ENCODE measurements at regions not wholly inside any gene's neighbourhood (a gene's known extent, or its start where the extent isn't known, plus 50 kb on each side); places are given as distances from the start of the nearest gene placed in this dataset.

GRCh38 chr6:14381829-14382677 is 264.5 kb downstream of the CD83 start:
- Histone ChIP-seq H3K36me3 (replicated peaks; ENCODE audit: insufficient read depth, low read length) (no peaks in the 10 kb centered on the region), H3K9me3 (replicated peaks; ENCODE audit: insufficient read depth, low read length) (no peaks in the 10 kb centered on the region), H3F3A (ENCODE audit: insufficient read depth, low read length) (peaks cover 11% of the 10 kb centered on the region), H2AFZ (ENCODE audit: low read length) (no peak overlapping the region), H3K4me1 (ENCODE audit: low read length) (peaks cover 43% of the 10 kb centered on the region), H3K4me3 (ENCODE audit: low read length) (no peak overlapping the region), H3K4me2 (ENCODE audit: low read depth, low read length) (peak overlapping the region; percentile 44), H3K9me2 (replicated peaks; ENCODE audit: insufficient read depth, low read length) (no peaks in the 10 kb centered on the region), H3K27me3 (replicated peaks; ENCODE audit: insufficient read depth, low read length) (no peaks in the 10 kb centered on the region), H4K20me1 (ENCODE audit: insufficient read depth, low read length) (no peaks in the 10 kb centered on the region), H3K27ac (ENCODE audit: low read length) (peak overlapping the region; percentile 28; the same call in 1 of the 2 replicates), H3K9ac (ENCODE audit: low read length) (no peak overlapping the region), H3K79me2 (ENCODE audit: low read length) (no peaks in the 10 kb centered on the region)
- TF ChIP-seq EZH2 (optimal IDR thresholded peaks at IDR 0.05; ENCODE audit: low read depth, low read length), result no peak
- no peak for TF ChIP-seq EZH2phosphoT487 (IDR thresholded peaks at IDR 0.05; ENCODE audit: low read length)
- TF ChIP-seq, protein P1, sequence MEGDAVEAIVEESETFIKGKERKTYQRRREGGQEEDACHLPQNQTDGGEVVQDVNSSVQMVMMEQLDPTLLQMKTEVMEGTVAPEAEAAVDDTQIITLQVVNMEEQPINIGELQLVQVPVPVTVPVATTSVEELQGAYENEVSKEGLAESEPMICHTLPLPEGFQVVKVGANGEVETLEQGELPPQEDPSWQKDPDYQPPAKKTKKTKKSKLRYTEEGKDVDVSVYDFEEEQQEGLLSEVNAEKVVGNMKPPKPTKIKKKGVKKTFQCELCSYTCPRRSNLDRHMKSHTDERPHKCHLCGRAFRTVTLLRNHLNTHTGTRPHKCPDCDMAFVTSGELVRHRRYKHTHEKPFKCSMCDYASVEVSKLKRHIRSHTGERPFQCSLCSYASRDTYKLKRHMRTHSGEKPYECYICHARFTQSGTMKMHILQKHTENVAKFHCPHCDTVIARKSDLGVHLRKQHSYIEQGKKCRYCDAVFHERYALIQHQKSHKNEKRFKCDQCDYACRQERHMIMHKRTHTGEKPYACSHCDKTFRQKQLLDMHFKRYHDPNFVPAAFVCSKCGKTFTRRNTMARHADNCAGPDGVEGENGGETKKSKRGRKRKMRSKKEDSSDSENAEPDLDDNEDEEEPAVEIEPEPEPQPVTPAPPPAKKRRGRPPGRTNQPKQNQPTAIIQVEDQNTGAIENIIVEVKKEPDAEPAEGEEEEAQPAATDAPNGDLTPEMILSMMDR (IDR thresholded peaks at IDR 0.05; ENCODE audit: low read length), result no peak
- peak; percentile 85 for DNase-seq

GRCh38 chr6:14382678-14383236 is 265.2 kb downstream of the CD83 start:
- no peak for TF ChIP-seq EZH2 (optimal IDR thresholded peaks at IDR 0.05; ENCODE audit: low read depth, low read length)
- TF ChIP-seq EZH2phosphoT487 (IDR thresholded peaks at IDR 0.05; ENCODE audit: low read length), result no peak
- TF ChIP-seq, protein P1 (IDR thresholded peaks at IDR 0.05; ENCODE audit: low read length), result no peak
- peak overlapping the region; percentile 44; the same call in 1 of the 2 replicates for H3K4me2 ChIP-seq (ENCODE audit: low read depth, low read length)
- peaks cover 45% of the 10 kb centered on the region for H3K4me1 ChIP-seq (ENCODE audit: low read length)

DNA sequence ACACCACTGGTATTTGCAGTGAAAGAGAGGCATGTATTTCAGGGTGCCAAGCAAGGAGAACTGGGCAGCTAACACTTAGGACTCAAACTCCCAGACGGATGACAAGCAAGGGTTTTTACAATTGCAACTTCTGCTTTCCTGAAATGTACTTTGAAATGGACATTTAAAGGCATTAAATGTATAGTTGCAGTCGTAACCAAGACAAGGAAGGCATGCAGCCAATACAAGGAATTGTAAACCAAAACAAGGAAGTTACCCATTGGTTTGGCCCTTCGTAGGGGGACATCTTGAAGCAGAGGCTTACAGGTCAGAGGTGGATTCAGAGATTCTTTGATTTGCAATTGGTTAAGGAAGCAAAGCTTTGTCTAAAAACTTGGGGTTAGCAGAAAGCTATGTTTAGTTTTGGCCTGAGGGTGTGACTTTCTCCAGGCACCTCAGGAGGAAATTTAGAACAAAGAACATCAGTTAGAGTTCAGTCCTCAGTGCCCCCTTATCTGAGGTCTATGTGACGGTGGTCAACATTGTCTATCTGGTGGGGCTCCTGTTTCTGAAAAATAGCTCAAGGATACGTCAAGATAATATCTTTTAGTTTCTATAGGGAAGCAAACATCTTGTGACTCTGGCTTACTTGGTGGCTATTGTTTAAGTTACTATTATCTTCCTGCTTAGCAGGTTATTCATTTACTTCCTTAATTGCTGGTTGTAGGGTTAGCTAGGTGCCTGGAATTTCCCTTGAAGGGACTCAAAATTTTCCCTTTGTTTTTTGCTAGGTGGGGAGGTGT is 266.0 kb downstream of the CD83 start:
- Histone ChIP-seq H3K9me2 (replicated peaks; ENCODE audit: insufficient read depth, low read length) (no peaks in the 10 kb centered on the region), H3K27me3 (replicated peaks; ENCODE audit: insufficient read depth, low read length) (no peaks in the 10 kb centered on the region), H3K79me2 (ENCODE audit: low read length) (no peaks in the 10 kb centered on the region), H3K4me1 (ENCODE audit: low read length) (peaks cover 45% of the 10 kb centered on the region), H3F3A (ENCODE audit: insufficient read depth, low read length) (peaks cover 11% of the 10 kb centered on the region), H3K27ac (ENCODE audit: low read length) (no peak overlapping the region), H3K9me3 (replicated peaks; ENCODE audit: insufficient read depth, low read length) (no peaks in the 10 kb centered on the region), H4K20me1 (ENCODE audit: insufficient read depth, low read length) (no peaks in the 10 kb centered on the region), H3K9ac (ENCODE audit: low read length) (no peak overlapping the region), H3K36me3 (replicated peaks; ENCODE audit: insufficient read depth, low read length) (no peaks in the 10 kb centered on the region), H3K4me2 (ENCODE audit: low read depth, low read length) (no peak overlapping the region), H3K4me3 (ENCODE audit: low read length) (no peak overlapping the region), H2AFZ (ENCODE audit: low read length) (no peak overlapping the region)
- TF ChIP-seq, protein P1 (IDR thresholded peaks at IDR 0.05; ENCODE audit: low read length), result no peak
- TF ChIP-seq EZH2phosphoT487 (IDR thresholded peaks at IDR 0.05; ENCODE audit: low read length) (no peak), EZH2 (optimal IDR thresholded peaks at IDR 0.05; ENCODE audit: low read depth, low read length) (no peak)
- DNase-seq, result no peak

More at GRCh38 chr6:14382678-14383236, 265.2 kb downstream of the CD83 start:
- Histone ChIP-seq H3F3A (ENCODE audit: insufficient read depth, low read length) (peaks cover 11% of the 10 kb centered on the region), H4K20me1 (ENCODE audit: insufficient read depth, low read length) (no peaks in the 10 kb centered on the region), H3K79me2 (ENCODE audit: low read length) (no peaks in the 10 kb centered on the region), H3K4me3 (ENCODE audit: low read length) (no peak overlapping the region), H3K9me2 (replicated peaks; ENCODE audit: insufficient read depth, low read length) (no peaks in the 10 kb centered on the region), H2AFZ (ENCODE audit: low read length) (no peak overlapping the region), H3K9me3 (replicated peaks; ENCODE audit: insufficient read depth, low read length) (no peaks in the 10 kb centered on the region), H3K36me3 (replicated peaks; ENCODE audit: insufficient read depth, low read length) (no peaks in the 10 kb centered on the region), H3K9ac (ENCODE audit: low read length) (no peak overlapping the region), H3K27ac (ENCODE audit: low read length) (peak overlapping the region; percentile 28; the same call in 1 of the 2 replicates), H3K27me3 (replicated peaks; ENCODE audit: insufficient read depth, low read length) (no peaks in the 10 kb centered on the region)
- DNase-seq, result no peak

Measured in MM.1S (cell line).